ENCODE measurements at regions not wholly inside any gene's neighbourhood (a gene's known extent, or its start where the extent isn't known, plus 50 kb on each side); places are given as distances from the start of the nearest gene placed in this dataset.

- intact Hi-C loops (cut with DNase I): no loop called here
- no peaks in the 10 kb centered on the region for H3K9me3 ChIP-seq
- H3K27me3 ChIP-seq: no peaks in the 10 kb centered on the region
- no peak overlapping the region for H3K4me3 ChIP-seq
- H3K4me1 ChIP-seq: peaks cover 0 to 8% (median 1%) of the 10 kb centered on the region in 4 donors
- TF ChIP-seq, protein P1, sequence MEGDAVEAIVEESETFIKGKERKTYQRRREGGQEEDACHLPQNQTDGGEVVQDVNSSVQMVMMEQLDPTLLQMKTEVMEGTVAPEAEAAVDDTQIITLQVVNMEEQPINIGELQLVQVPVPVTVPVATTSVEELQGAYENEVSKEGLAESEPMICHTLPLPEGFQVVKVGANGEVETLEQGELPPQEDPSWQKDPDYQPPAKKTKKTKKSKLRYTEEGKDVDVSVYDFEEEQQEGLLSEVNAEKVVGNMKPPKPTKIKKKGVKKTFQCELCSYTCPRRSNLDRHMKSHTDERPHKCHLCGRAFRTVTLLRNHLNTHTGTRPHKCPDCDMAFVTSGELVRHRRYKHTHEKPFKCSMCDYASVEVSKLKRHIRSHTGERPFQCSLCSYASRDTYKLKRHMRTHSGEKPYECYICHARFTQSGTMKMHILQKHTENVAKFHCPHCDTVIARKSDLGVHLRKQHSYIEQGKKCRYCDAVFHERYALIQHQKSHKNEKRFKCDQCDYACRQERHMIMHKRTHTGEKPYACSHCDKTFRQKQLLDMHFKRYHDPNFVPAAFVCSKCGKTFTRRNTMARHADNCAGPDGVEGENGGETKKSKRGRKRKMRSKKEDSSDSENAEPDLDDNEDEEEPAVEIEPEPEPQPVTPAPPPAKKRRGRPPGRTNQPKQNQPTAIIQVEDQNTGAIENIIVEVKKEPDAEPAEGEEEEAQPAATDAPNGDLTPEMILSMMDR (IDR thresholded peaks at IDR 0.05): no peak
- TF ChIP-seq POLR2AphosphoS5 (IDR thresholded peaks at IDR 0.05) (no peak), POLR2A (IDR thresholded peaks at IDR 0.05; ENCODE audit: low read depth) (no peak), EP300 (IDR thresholded peaks at IDR 0.05) (no peak)
- H3K36me3 ChIP-seq: no peaks in the 10 kb centered on the region
- no peak overlapping the region for H3K27ac ChIP-seq (replicated peaks in 1 of 4)
- 75% methylated on average over 5 of the region's 5 CpGs for WGBS
- no peak for DNase-seq (ENCODE audit: extremely low spot score)
Measured at GRCh38 chr6:125656287-125656870, 93.1 kb upstream of the HEY2 start.

DNA sequence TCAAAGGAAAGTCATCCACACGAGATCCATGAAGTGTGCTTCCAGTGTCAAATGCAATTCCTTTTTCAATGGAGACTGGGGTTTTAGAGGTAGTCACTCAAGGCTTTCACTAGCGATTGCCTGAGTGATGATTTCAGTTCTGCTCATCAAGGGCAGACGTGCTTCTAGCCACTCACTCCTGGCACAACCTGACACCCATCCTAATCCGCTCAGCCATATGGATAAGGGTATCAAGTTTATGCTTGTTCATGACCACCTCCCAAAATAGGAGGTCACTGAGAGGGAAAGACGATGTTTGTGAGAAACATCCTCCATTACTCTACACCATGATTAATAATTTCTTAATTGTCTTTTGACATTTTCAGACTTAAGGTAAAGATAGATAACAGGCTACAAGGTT, 91.3 kb upstream of the HEY2 start:
- TF ChIP-seq, protein P1 (IDR thresholded peaks at IDR 0.05): no peak
- no peak for TF ChIP-seq EP300 (IDR thresholded peaks at IDR 0.05)
- no peak for TF ChIP-seq POLR2A (IDR thresholded peaks at IDR 0.05; ENCODE audit: low read depth)
- no peak for TF ChIP-seq POLR2AphosphoS5 (IDR thresholded peaks at IDR 0.05)
- 70% methylated on average over 5 of the region's 5 CpGs for WGBS
- H3K4me1 ChIP-seq: peaks cover 0 to 8% (median 1%) of the 10 kb centered on the region in 4 donors
- no peak overlapping the region for H3K27ac ChIP-seq (replicated peaks in 1 of 4)
- no peaks in the 10 kb centered on the region for H3K9me3 ChIP-seq
- no peaks in the 10 kb centered on the region for H3K27me3 ChIP-seq
- no peaks in the 10 kb centered on the region for H3K36me3 ChIP-seq
- intact Hi-C loops (cut with DNase I): no loop called here
- DNase-seq (ENCODE audit: extremely low spot score): no peak
- no peak overlapping the region for H3K4me3 ChIP-seq

DNA sequence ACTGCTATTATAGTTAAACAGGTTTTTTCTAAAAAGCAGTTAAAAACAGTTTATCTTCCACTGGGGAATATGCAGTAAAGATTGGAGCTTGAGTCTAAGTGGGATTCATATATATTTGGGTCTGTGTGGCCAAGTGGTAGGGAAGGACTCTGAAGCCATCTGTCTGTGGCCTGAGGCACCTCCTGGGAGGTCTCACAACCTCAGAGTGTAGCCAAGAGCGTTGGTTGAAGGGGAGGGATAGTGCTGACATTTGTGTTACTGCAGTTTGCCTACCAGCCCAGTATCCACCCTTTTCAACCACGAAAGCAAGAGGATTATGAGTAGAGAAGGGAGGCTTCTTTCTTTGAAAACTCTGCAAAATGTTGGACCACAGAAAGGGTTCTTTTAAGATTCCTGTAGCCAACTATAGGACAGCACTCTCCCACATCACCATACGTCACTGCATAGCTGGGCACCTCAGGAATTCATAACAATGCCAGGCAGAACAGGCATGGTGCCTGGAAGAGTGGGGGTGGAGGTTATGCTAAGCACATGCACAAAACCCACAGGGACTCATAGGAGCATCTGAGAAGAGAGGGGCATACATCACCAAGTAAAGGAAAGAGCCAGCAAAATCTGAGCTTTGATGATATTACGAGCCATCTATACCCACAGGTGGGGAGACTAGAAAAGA, 90.5 kb upstream of the HEY2 start:
- no peak for DNase-seq (ENCODE audit: extremely low spot score)

DNA sequence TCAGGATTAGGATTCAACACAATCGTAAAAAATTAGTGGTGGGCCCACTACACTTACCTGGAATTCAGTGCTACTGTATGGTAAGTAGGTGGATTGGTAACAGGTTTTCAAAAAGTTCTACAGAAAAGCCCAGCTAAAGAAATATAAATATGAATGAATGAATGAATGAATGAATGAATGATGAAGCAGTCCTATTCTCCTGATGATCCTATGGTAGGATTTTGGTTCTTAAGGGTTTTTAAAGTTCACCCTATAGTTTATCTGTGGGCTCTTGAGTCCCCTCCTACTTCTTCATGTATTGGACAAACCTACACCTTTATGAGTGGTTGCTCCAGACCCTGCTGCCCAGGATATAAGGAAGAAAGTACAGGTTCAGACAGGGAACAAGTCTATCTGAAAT, 89.5 kb upstream of the HEY2 start:
- H3K27ac ChIP-seq (replicated peaks in 1 of 4): no peak overlapping the region
- no peak for TF ChIP-seq POLR2A (IDR thresholded peaks at IDR 0.05; ENCODE audit: low read depth)
- H3K27me3 ChIP-seq: no peaks in the 10 kb centered on the region
- H3K36me3 ChIP-seq: no peaks in the 10 kb centered on the region
- H3K4me1 ChIP-seq: peaks cover 0 to 8% (median 1%) of the 10 kb centered on the region in 4 donors
- H3K9me3 ChIP-seq: no peaks in the 10 kb centered on the region
- no peak overlapping the region for H3K4me3 ChIP-seq
- no peak for DNase-seq (ENCODE audit: extremely low spot score)
- intact Hi-C loops (cut with DNase I): no loop called here
- 97% methylated on average over 1 of the region's 1 CpG for WGBS

More for the DNA sequence above, 90.5 kb upstream of the HEY2 start:
- no peaks in the 10 kb centered on the region for H3K9me3 ChIP-seq
- H3K4me3 ChIP-seq: no peak overlapping the region
- TF ChIP-seq EP300 (IDR thresholded peaks at IDR 0.05) (no peak), POLR2A (IDR thresholded peaks at IDR 0.05; ENCODE audit: low read depth) (no peak), POLR2AphosphoS5 (IDR thresholded peaks at IDR 0.05) (peak in 1 of 2 donors; percentile 21)
- WGBS: 73% methylated on average over 4 of the region's 4 CpGs
- intact Hi-C loops (cut with DNase I): no loop called here
- H3K27me3 ChIP-seq: no peaks in the 10 kb centered on the region
- no peaks in the 10 kb centered on the region for H3K36me3 ChIP-seq
- H3K4me1 ChIP-seq: peaks cover 0 to 8% (median 1%) of the 10 kb centered on the region in 4 donors
- peak overlapping the region in 1 of 4 donors; percentile 17 for H3K27ac ChIP-seq (replicated peaks in 1 of 4)

DNA sequence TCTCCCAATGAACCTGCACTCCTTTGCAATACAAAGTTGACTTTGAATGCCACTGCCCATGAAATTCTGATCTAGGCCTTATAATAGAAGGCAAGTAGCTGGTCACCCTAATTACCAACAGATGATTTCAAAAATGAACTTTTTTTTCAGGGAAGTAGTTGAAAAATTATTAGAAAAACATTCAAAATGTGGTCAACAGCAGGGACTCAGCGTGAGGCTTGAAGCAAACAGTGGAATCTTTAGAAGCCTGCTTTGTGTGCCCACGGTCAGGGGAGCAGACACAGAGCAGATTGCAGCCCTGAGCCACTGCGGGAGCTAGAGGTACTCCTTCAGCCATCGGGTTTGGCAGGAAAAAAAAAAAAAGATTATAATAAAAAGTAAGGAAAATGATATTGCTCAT, 87.1 kb upstream of the HEY2 start:
- Histone ChIP-seq H3K27ac (replicated peaks in 1 of 4) (no peak overlapping the region), H3K9me3 (no peaks in the 10 kb centered on the region), H3K27me3 (no peaks in the 10 kb centered on the region), H3K36me3 (no peaks in the 10 kb centered on the region), H3K4me1 (peaks cover 0 to 8% (median 1%) of the 10 kb centered on the region in 4 donors), H3K4me3 (no peak overlapping the region)
- WGBS: 70% methylated on average over 4 of the region's 4 CpGs
- TF ChIP-seq EP300 (IDR thresholded peaks at IDR 0.05): no peak
- no peak for TF ChIP-seq POLR2A (IDR thresholded peaks at IDR 0.05; ENCODE audit: low read depth)
- TF ChIP-seq, protein P1 (IDR thresholded peaks at IDR 0.05): no peak
- TF ChIP-seq POLR2AphosphoS5 (IDR thresholded peaks at IDR 0.05): no peak
- DNase-seq (ENCODE audit: extremely low spot score): no peak
- intact Hi-C loops (cut with DNase I): no loop called here
